HFF-Myc (cell line): ENCODE measurements at regions not wholly inside any gene's neighbourhood (a gene's known extent, or its start where the extent isn't known, plus 50 kb on each side); places are given as distances from the start of the nearest gene placed in this dataset.

ENCODE experiments used
- DNase-seq: peaks from one replicate; pipeline ENCODE4 v3.0.0-alpha.2; 2011; ENCODE audit warnings: low read depth; ENCODE audit errors: extremely low read depth
- H3K4me3 ChIP-seq: replicated peaks from 2 replicates; pipeline ENCODE4 v1.5.1; 2011; ENCODE audit warnings: low read depth, mild to moderate bottlenecking, control low read depth, low read length
- CTCF ChIP-seq: IDR thresholded peaks from 2 replicates; pipeline ENCODE4 v1.5.1; 2012; ENCODE audit warnings: mild to moderate bottlenecking, low read depth, low read length, control low read depth; ENCODE audit errors: missing control alignments

DNA sequence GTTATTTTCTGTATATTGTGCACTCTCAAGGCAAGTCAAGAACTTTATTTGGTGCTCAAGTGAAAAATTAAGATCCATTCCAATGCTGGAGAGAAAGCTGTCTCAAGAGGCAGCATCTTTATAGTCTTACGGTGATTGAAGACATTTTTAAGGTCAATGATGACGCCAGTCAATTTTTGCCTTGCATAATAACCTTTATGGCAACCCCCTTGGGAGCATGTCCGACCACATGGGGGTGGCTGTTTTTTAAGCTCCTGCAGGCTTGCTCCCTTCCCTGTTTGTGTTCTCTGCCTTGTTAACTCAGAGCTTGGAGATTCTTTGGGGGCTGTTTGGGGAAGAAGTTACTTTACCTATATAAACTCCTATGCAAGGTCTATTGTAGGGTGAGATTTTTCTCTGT is 109.6 kb upstream of the FERMT1 start:
- no peak overlapping the region for H3K4me3 ChIP-seq
- TF ChIP-seq CTCF: no peak
- DNase-seq: no peak

DNA sequence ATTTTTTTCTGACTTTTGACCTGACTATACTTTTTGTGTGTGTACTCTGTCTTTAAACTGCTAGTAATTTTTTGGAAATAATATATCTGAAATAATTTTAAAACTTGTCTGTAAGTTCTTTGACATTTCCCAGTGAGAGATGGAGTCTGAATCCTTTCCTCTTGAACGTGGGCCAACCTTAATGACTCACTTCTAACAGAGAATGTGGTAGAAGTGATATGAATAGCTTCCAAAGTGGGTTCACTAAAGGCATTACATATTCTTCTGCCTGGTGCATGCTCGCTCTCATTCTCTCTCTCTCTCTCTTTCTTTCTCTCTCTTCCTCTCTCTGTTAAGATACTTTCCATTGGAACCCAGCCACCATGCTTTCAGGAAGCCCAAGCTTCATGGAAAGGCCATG is 108.7 kb upstream of the FERMT1 start:
- no peak for TF ChIP-seq CTCF
- DNase-seq: no peak
- no peak overlapping the region for H3K4me3 ChIP-seq

DNA sequence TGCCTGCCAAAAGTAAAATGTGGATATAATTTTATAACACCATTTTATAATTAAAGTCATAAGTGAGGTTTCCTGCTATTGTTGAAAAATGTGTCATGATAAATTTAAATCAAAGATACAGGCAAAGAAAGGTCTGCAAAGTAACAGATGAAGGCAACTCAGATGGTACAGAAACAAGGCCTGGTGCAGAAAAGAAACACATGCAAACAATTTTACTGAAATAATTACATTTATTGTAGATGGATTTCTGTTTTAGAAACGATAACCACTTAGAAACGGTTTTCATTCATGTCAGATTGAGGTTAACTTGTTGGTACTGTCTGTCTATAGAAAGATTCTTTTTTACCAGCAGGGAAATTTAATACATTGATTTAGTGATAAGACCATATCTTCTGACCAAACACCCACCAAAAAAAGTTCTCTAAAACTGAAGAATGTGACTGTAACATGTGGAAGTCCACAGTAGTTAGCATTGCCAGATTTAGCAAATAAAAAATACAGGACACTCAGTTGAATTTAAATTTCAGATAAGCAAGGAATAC is 105.5 kb upstream of the FERMT1 start:
- peak; percentile 1 for DNase-seq
- TF ChIP-seq CTCF: no peak
- no peak overlapping the region for H3K4me3 ChIP-seq

DNA sequence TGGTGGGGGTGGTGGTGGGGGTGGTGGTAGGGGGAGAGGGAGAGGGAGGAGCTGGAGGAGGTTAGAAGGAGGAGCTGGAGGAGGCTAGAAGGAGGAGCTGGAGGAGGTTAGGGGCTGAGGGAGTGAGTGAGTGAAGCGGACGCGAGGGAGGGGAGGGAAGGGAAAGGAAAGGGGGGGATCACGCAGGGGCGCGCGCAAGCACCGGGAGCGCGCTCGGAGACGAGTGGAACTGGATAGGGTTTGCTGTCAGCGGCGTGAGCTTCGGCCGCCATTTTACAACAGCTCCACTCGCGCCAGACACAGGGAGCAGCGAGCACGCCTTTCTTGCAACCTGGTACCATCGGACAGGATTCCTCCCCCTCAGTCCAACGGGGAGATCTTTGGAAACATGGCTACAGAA is 90.5 kb upstream of the FERMT1 start:
- DNase-seq: no peak
- no peak overlapping the region for H3K4me3 ChIP-seq
- no peak for TF ChIP-seq CTCF

DNA sequence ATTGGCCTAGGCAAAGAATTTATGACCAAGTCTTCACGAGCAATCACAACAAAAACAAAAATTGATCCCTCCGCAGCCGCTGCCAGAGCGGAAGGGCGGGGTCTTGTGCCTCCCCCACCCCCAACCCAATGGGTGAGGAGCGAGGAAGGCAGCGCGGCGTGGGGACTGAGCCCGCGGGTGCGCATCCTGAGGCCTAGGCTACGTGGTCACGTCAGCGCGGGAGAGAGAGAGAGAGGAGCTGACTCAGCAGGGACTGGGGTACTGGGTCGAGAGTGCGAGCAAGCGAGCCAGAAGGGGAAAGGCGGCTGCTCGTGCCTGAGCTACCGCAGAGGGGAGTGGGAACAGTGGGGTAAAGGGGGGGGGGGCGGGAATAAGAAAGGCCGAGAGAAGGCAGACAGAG is 90.1 kb upstream of the FERMT1 start:
- no peak for DNase-seq

DNA sequence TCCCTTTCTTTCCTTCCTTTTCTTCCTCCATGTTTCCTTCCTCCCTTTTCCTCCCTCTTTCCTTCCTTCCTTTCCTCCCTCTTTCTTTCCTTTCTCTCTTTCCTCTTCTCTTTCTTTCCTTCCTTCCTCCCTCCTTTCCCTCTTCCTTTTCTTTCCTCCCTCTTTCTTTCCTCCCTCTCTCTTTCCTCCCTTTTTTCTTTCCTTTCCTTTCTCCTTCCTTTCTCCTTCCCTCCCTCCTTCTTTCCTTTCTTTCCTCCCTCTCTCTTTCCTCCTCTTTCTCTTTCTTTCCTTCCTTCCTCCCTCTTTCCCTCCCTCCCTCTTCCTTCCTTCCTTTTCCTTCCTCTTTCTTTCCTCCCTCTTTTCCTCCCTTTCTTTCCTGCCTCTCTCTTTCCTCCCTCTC is 86.3 kb upstream of the FERMT1 start:
- no peak for TF ChIP-seq CTCF
- DNase-seq: no peak

More for the DNA sequence above, 90.1 kb upstream of the FERMT1 start:
- no peak overlapping the region for H3K4me3 ChIP-seq
- no peak for TF ChIP-seq CTCF

GRCh38 chr20:6200092-6200491 is 77.3 kb upstream of the FERMT1 start:
- no peak overlapping the region for H3K4me3 ChIP-seq
- no peak for DNase-seq
- no peak for TF ChIP-seq CTCF

More for the DNA sequence above, 86.3 kb upstream of the FERMT1 start:
- no peak overlapping the region for H3K4me3 ChIP-seq
